ENCODE measurements at regions not wholly inside any gene's neighbourhood (a gene's known extent, or its start where the extent isn't known, plus 50 kb on each side); places are given as distances from the start of the nearest gene placed in this dataset.

GRCh38 chr2:39587641-39588040, 78.1 kb upstream of the TMEM178A start:
- H3K27ac ChIP-seq (ENCODE audit: low read depth in 2 of 2, low read length in 2 of 2) = no peak overlapping the region
- FAIRE-seq = no peak
- H3K27me3 ChIP-seq (ENCODE audit: control insufficient read depth, insufficient read depth, low read length) = no peaks in the 10 kb centered on the region
- H3K9ac ChIP-seq (ENCODE audit: low read length in 3 of 3) = no peak overlapping the region
- no peaks in the 10 kb centered on the region for H3K9me3 ChIP-seq (ENCODE audit: control insufficient read depth in 2 of 3, insufficient read depth in 1 of 3, low read length in 3 of 3)
- no peak for DNase-seq
- intact Hi-C loops (cut with DNase I) = no loop called here
- no peaks in the 10 kb centered on the region for H3K4me1 ChIP-seq (ENCODE audit: control insufficient read depth in 2 of 3, insufficient read depth in 2 of 3, low read depth in 1 of 3, low read length in 3 of 3)
- no peak overlapping the region for H3K4me3 ChIP-seq (ENCODE audit: low read length in 3 of 3)
- H3K36me3 ChIP-seq (ENCODE audit: control insufficient read depth in 2 of 3, insufficient read depth in 3 of 3, low read length in 3 of 3) = no peaks in the 10 kb centered on the region
- TF ChIP-seq CTCF (IDR thresholded peaks at IDR 0.05; ENCODE audit: borderline replicate concordance, extremely low read depth, insufficient read depth) = no peak

GRCh38 chr2:39593439-39594393, 72.0 kb upstream of the TMEM178A start:
- Histone ChIP-seq H3K9ac (ENCODE audit: low read length in 3 of 3) (no peak overlapping the region), H3K27ac (ENCODE audit: low read depth in 2 of 2, low read length in 2 of 2) (no peak overlapping the region), H3K36me3 (ENCODE audit: control insufficient read depth in 2 of 3, insufficient read depth in 3 of 3, low read length in 3 of 3) (no peaks in the 10 kb centered on the region), H3K27me3 (ENCODE audit: control insufficient read depth, insufficient read depth, low read length) (no peaks in the 10 kb centered on the region), H3K4me3 (ENCODE audit: low read length in 3 of 3) (no peak overlapping the region), H3K9me3 (ENCODE audit: control insufficient read depth in 2 of 3, insufficient read depth in 1 of 3, low read length in 3 of 3) (no peaks in the 10 kb centered on the region), H3K4me1 (ENCODE audit: control insufficient read depth in 2 of 3, insufficient read depth in 2 of 3, low read depth in 1 of 3, low read length in 3 of 3) (no peaks in the 10 kb centered on the region)
- FAIRE-seq (no peak), DNase-seq (peak in 4 of 5 donors; percentile 53 to 89 (median 64))
- TF ChIP-seq CTCF (IDR thresholded peaks at IDR 0.05; ENCODE audit: borderline replicate concordance, extremely low read depth, insufficient read depth) = peak; percentile 55
- intact Hi-C loops (cut with DNase I) = no loop called here

GRCh38 chr2:39595116-39595515, 70.6 kb upstream of the TMEM178A start:
- TF ChIP-seq CTCF (IDR thresholded peaks at IDR 0.05; ENCODE audit: borderline replicate concordance, extremely low read depth, insufficient read depth) = no peak
- Histone ChIP-seq H3K9ac (ENCODE audit: low read length in 3 of 3) (no peak overlapping the region), H3K4me3 (ENCODE audit: low read length in 3 of 3) (no peak overlapping the region), H3K36me3 (ENCODE audit: control insufficient read depth in 2 of 3, insufficient read depth in 3 of 3, low read length in 3 of 3) (no peaks in the 10 kb centered on the region), H3K4me1 (ENCODE audit: control insufficient read depth in 2 of 3, insufficient read depth in 2 of 3, low read depth in 1 of 3, low read length in 3 of 3) (no peaks in the 10 kb centered on the region), H3K27me3 (ENCODE audit: control insufficient read depth, insufficient read depth, low read length) (no peaks in the 10 kb centered on the region), H3K9me3 (ENCODE audit: control insufficient read depth in 2 of 3, insufficient read depth in 1 of 3, low read length in 3 of 3) (no peaks in the 10 kb centered on the region), H3K27ac (ENCODE audit: low read depth in 2 of 2, low read length in 2 of 2) (no peak overlapping the region)
- DNase-seq (no peak), FAIRE-seq (no peak)
- intact Hi-C loops (cut with DNase I) = no loop called here

All from kidney (tissue), 13 donors.